Hepatocyte (in vitro differentiated cells): ENCODE measurements at regions not wholly inside any gene's neighbourhood (a gene's known extent, or its start where the extent isn't known, plus 50 kb on each side); places are given as distances from the start of the nearest gene placed in this dataset.

Experiments
- DNase-seq: peaks from one replicate; pipeline ENCODE4 v3.0.0-alpha.2; 2016; ENCODE audit warnings: low spot score
- H2AFZ ChIP-seq: fragments of 200-600 bp; sonication (generic); 2 replicates; pipeline ENCODE4 v1.6.0; 2016; ENCODE audit warnings: antibody characterized with exemption, mild to moderate bottlenecking
- H3K27ac ChIP-seq: fragments of 200-600 bp; sonication (generic); 2 replicates; pipeline ENCODE4 v1.5.1; 2016; ENCODE audit warnings: mild to moderate bottlenecking
- H3K27me3 ChIP-seq: fragments of 200-600 bp; sonication (generic); 2 replicates; pipeline ENCODE4 v1.6.1; 2016
- H3K36me3 ChIP-seq: fragments of 200-600 bp; sonication (generic); replicated peaks from 2 replicates; pipeline ENCODE4 v1.5.1; 2016; ENCODE audit warnings: low read depth; ENCODE audit not compliant: insufficient read depth
- H3K4me1 ChIP-seq: fragments of 200-600 bp; sonication (generic); 2 replicates; pipeline ENCODE4 v1.5.1; 2016; ENCODE audit warnings: mild to moderate bottlenecking, moderate library complexity; ENCODE audit not compliant: insufficient read depth
- H3K4me2 ChIP-seq: fragments of 200-600 bp; sonication (generic); 2 replicates; pipeline ENCODE4 v1.6.0; 2016
- H3K4me3 ChIP-seq: fragments of 200-600 bp; sonication (generic); 2 replicates; pipeline ENCODE4 v1.5.1; 2016; ENCODE audit warnings: mild to moderate bottlenecking
- H3K79me2 ChIP-seq: fragments of 200-600 bp; sonication (generic); 2 replicates; pipeline ENCODE4 v1.6.0; 2017; ENCODE audit warnings: mild to moderate bottlenecking
- H3K9me2 ChIP-seq: fragments of 200-600 bp; sonication (generic); replicated peaks from 2 replicates; pipeline ENCODE4 v1.6.0; 2017; ENCODE audit warnings: mild to moderate bottlenecking; ENCODE audit not compliant: insufficient read depth
- H3K9me3 ChIP-seq: fragments of 200-600 bp; sonication (generic); 2 replicates; pipeline ENCODE4 v1.5.1; 2016; ENCODE audit warnings: low read depth, mild to moderate bottlenecking
- H4K20me1 ChIP-seq: fragments of 200-600 bp; sonication (generic); 2 replicates; pipeline ENCODE4 v1.6.0; 2016; ENCODE audit warnings: mild to moderate bottlenecking; ENCODE audit not compliant: insufficient read depth, poor library complexity, severe bottlenecking
- EZH2 ChIP-seq: fragments of 200-600 bp; sonication (generic); IDR thresholded peaks from 2 replicates; pipeline ENCODE4 v1.6.1; 2016; ENCODE audit warnings: antibody characterized with exemption, mild to moderate bottlenecking, borderline replicate concordance
- EZH2phosphoT487 ChIP-seq: fragments of 200-600 bp; sonication (generic); IDR thresholded peaks from one replicate; pipeline ENCODE4 v1.6.1; 2018; ENCODE audit warnings: antibody characterized with exemption, mild to moderate bottlenecking, low read depth, moderate library complexity; ENCODE audit not compliant: unreplicated experiment, severe bottlenecking
- WGBS: methylation state at CpG from one replicate; pipeline ENCODE4 v1.1.6; 2016; ENCODE audit warnings: low lambda C conversion rate; ENCODE audit errors: missing lambda C conversion rate; 5-methylcytosine and 5-hydroxymethylcytosine counted together
- TF ChIP-seq, protein P1 (sequence below): fragments of 200-600 bp; sonication (generic); IDR thresholded peaks from 2 replicates; pipeline ENCODE4 v1.5.1; 2016; ENCODE audit warnings: antibody characterized with exemption, mild to moderate bottlenecking; ENCODE audit not compliant: poor library complexity

- Histone ChIP-seq H3K27ac (no peak overlapping the region), H4K20me1 (no peaks in the 10 kb centered on the region), H2AFZ (no peak overlapping the region), H3K36me3 (no peaks in the 10 kb centered on the region), H3K9me2 (no peaks in the 10 kb centered on the region), H3K4me2 (no peak overlapping the region), H3K79me2 (no peaks in the 10 kb centered on the region), H3K9me3 (no peaks in the 10 kb centered on the region), H3K4me3 (no peak overlapping the region), H3K4me1 (no peaks in the 10 kb centered on the region), H3K27me3 (no peaks in the 10 kb centered on the region)
- TF ChIP-seq EZH2phosphoT487, result no peak
- TF ChIP-seq, protein P1, sequence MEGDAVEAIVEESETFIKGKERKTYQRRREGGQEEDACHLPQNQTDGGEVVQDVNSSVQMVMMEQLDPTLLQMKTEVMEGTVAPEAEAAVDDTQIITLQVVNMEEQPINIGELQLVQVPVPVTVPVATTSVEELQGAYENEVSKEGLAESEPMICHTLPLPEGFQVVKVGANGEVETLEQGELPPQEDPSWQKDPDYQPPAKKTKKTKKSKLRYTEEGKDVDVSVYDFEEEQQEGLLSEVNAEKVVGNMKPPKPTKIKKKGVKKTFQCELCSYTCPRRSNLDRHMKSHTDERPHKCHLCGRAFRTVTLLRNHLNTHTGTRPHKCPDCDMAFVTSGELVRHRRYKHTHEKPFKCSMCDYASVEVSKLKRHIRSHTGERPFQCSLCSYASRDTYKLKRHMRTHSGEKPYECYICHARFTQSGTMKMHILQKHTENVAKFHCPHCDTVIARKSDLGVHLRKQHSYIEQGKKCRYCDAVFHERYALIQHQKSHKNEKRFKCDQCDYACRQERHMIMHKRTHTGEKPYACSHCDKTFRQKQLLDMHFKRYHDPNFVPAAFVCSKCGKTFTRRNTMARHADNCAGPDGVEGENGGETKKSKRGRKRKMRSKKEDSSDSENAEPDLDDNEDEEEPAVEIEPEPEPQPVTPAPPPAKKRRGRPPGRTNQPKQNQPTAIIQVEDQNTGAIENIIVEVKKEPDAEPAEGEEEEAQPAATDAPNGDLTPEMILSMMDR, result no peak
- WGBS, result 62% methylated on average over 2 of the region's 2 CpGs
- no peak for DNase-seq
Measured at GRCh38 chr5:2960294-2960693, 208.8 kb upstream of the IRX2 start.

GRCh38 chr5:2958976-2959375 lies 207.5 kb upstream of the IRX2 start:
- H4K20me1 ChIP-seq, result no peaks in the 10 kb centered on the region
- no peaks in the 10 kb centered on the region for H3K9me3 ChIP-seq
- no peaks in the 10 kb centered on the region for H3K36me3 ChIP-seq
- WGBS, result 79% methylated on average over 2 of the region's 2 CpGs
- no peak overlapping the region for H3K4me2 ChIP-seq
- no peak for TF ChIP-seq EZH2
- TF ChIP-seq, protein P1, result no peak
- no peak for TF ChIP-seq EZH2phosphoT487
- no peaks in the 10 kb centered on the region for H3K79me2 ChIP-seq
- H3K27ac ChIP-seq, result no peak overlapping the region
- H3K4me1 ChIP-seq, result no peaks in the 10 kb centered on the region
- no peak overlapping the region for H2AFZ ChIP-seq
- no peaks in the 10 kb centered on the region for H3K9me2 ChIP-seq
- no peak overlapping the region for H3K4me3 ChIP-seq
- DNase-seq, result no peak
- H3K27me3 ChIP-seq, result no peaks in the 10 kb centered on the region

GRCh38 chr5:2948875-2949274 lies 197.4 kb upstream of the IRX2 start:
- H3K4me3 ChIP-seq, result no peak overlapping the region
- H3K79me2 ChIP-seq, result no peaks in the 10 kb centered on the region
- TF ChIP-seq EZH2, result no peak
- TF ChIP-seq, protein P1, result no peak
- no peak for TF ChIP-seq EZH2phosphoT487
- H2AFZ ChIP-seq, result no peak overlapping the region
- WGBS, result 89% methylated on average over 3 of the region's 3 CpGs
- no peaks in the 10 kb centered on the region for H3K27me3 ChIP-seq
- H3K9me2 ChIP-seq, result no peaks in the 10 kb centered on the region
- H3K4me2 ChIP-seq, result no peak overlapping the region
- H3K27ac ChIP-seq, result no peak overlapping the region
- H3K4me1 ChIP-seq, result no peaks in the 10 kb centered on the region
- DNase-seq, result no peak
- no peaks in the 10 kb centered on the region for H4K20me1 ChIP-seq
- no peaks in the 10 kb centered on the region for H3K36me3 ChIP-seq
- no peaks in the 10 kb centered on the region for H3K9me3 ChIP-seq

GRCh38 chr5:2946315-2946714 lies 194.8 kb upstream of the IRX2 start:
- no peaks in the 10 kb centered on the region for H3K9me3 ChIP-seq
- no peak for TF ChIP-seq EZH2
- no peak for TF ChIP-seq EZH2phosphoT487
- TF ChIP-seq, protein P1, result no peak
- no peaks in the 10 kb centered on the region for H3K36me3 ChIP-seq
- no peak for DNase-seq
- 89% methylated on average over 6 of the region's 6 CpGs for WGBS
- no peaks in the 10 kb centered on the region for H3K27me3 ChIP-seq
- no peaks in the 10 kb centered on the region for H4K20me1 ChIP-seq
- H3K4me2 ChIP-seq, result no peak overlapping the region
- no peaks in the 10 kb centered on the region for H3K9me2 ChIP-seq
- no peak overlapping the region for H2AFZ ChIP-seq
- no peaks in the 10 kb centered on the region for H3K4me1 ChIP-seq
- no peak overlapping the region for H3K27ac ChIP-seq
- no peak overlapping the region for H3K4me3 ChIP-seq
- no peaks in the 10 kb centered on the region for H3K79me2 ChIP-seq
